ENCODE measurements at regions not wholly inside any gene's neighbourhood (a gene's known extent, or its start where the extent isn't known, plus 50 kb on each side); places are given as distances from the start of the nearest gene placed in this dataset.

GRCh38 chr4:32206756-32207155 is 1486.6 kb downstream of the PCDH7 start:
- DNase-seq: no peak

DNA sequence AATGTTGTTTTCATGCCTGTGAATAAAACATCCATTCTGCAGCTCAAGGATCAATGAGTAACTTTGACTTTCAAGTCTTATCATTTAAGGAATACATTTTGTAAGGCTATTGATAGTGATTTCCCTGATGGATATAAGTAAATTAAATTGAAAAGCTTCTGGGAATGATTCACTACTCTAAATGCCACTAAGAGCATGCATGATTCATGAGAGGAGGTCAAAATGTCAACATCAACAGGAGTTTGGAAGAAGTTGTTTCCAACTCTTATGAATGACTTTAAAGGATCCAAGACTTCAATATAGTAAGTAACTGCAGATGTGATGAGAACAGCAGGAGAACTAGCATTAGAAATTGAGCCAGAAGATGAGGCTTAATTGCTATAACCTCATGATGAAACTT is 1487.3 kb downstream of the PCDH7 start:
- no peak for DNase-seq

DNA sequence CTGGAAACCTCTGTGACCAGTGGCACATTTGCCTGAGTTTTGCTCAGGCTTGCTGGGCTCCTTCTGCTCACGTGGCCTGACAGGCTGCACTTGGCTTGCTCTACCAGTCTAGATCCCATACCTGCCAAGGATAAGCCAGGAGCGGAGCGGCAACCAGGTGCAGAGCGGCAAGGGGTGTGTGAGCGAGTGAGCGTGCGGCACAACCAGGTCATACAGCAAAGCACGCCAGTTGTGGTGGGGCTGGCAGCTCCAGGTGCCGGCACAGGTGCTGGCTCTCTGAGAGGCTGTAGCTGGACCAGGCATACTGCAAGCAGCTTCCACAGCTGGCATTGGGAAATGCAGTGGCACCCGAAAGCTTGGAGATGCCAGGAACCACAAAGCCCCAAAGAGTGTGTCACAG is 1495.1 kb downstream of the PCDH7 start:
- DNase-seq: no peak

GRCh38 chr4:32216502-32216901 is 1496.3 kb downstream of the PCDH7 start:
- DNase-seq: no peak

- no peak for DNase-seq
Observed at GRCh38 chr4:32219306-32220075, 1499.3 kb downstream of the PCDH7 start.

DNA sequence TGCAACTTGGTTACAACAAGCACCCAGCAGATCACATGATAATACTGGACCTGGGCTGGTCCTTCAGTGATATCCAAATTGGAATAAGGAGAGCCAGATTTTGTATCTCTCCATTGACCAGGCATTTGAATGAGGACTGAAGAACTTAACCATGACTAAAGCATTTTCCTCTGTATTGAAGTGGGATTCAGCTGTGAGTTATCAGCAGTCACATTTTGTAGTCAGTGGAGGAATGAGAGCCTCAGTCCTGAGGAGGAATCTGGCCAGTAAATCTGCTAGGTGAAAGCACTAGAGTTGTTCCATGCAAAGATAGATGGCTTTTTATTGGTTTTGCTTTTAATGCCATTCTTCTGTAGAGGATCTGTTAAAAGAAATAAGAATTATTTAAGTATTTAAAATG is 1506.0 kb downstream of the PCDH7 start:
- DNase-seq: no peak

- DNase-seq: no peak
Observed at GRCh38 chr4:32226733-32227132, 1506.6 kb downstream of the PCDH7 start.

DNA sequence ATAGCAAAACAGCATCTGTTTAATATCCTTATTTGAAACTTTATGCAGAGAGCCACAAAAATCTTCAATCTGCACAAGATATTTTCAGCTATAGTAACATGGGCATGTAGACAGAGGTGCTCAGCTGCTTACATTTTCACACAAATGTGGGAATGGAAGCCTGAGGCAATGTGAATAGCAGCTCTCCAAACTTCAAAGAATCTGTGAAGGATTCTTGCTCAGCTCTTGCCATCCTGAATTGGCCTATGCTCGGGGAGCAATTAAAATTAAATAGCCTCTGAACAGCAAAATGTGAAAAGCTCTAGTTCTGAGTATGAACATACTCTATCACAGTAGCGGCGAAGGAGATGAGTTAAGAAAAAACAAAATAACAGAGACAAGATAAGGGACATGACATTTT is 1523.8 kb downstream of the PCDH7 start:
- no peak for DNase-seq

GRCh38 chr4:32249040-32249439 is 1528.9 kb downstream of the PCDH7 start:
- DNase-seq: no peak

GRCh38 chr4:32251126-32251525 is 1531.0 kb downstream of the PCDH7 start:
- DNase-seq: no peak

DNA sequence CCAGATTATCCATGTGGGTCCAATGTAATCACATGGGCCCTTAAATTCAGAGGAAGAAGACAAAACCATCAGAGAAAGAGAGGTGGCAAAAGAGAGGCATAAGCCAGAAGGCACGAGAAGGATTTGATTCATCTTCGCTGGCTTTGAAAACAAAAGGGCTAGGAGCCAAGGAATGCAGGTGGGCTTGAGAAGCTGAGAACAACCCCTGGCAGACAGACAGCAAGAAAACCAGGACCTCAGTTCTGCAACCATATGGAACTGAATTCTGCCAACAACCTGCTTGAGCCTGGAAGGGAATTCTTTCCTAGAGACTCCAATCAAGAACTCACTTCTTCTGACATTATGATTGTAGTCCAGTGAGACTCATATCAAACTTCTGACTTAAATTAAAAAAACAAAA is 1531.8 kb downstream of the PCDH7 start:
- no peak for DNase-seq

DNA sequence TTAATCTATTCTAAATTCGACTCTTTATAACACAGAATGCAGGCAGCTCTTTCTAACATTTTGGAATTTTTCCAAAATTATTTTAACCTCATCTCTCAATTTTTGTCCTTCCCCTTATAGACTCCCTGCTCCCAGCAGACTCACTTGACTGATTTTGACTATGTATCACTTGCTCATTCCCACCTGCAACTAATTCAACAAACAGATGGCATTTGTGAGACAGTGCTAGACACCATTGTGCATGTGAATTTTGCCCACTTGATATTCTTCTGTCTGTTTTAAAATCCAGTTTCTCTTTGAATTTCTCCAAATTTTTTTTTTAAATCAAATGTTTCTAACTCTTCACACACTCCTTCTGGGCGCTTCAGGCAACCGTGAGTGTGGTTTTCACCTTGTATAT is 1534.0 kb downstream of the PCDH7 start:
- no peak for DNase-seq

- DNase-seq: no peak
Observed at GRCh38 chr4:32258986-32259385, 1538.8 kb downstream of the PCDH7 start.

GRCh38 chr4:32261196-32261595 is 1541.0 kb downstream of the PCDH7 start:
- no peak for DNase-seq

DNA sequence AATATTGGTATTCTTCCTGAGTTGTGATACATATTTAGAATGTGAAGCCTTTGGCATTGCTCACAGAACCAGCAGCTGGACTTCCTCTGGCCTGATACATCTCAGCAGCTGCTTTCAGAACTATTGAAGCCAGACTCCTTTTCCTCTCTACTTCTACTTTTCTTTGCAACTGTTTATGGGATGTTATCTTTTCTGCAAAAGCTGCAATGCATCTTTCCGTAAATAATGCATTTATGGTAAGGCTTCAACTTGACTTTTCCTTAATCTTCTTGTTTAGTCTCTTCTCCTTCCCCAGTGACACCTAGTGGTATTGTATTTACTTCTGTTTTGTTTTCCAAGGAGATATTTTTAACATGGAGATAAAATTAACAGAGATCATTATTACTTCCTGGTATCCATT is 1548.7 kb downstream of the PCDH7 start:
- no peak for DNase-seq

GRCh38 chr4:32290102-32290501 is 1569.9 kb downstream of the PCDH7 start:
- DNase-seq: no peak

DNA sequence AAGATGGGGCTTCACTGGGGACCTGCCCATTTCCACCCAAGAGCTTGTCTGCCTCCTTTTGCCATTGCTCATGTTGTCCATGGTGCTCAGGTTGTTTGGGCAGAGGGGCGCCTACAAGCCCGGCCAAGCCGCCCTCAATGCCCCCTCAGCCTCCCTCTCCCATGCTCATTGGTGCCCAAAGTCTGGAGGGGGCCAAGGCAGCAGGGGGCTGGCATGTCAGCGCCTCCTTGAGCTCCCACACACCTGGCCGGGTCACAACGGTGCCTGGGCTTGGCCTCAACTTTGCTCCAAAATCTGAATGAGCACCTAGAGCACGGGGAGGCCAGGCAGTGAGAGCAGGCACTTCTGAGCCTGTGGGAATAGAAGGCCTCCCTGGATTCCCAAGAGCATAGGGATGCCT is 1598.8 kb downstream of the PCDH7 start:
- no peak for DNase-seq

GRCh38 chr4:32321421-32321820 is 1601.3 kb downstream of the PCDH7 start:
- no peak for DNase-seq

- DNase-seq: no peak
Observed at GRCh38 chr4:32334759-32335158, 1614.6 kb downstream of the PCDH7 start.

- no peak for DNase-seq
Observed at GRCh38 chr4:32337403-32337802, 1617.2 kb downstream of the PCDH7 start.

DNA sequence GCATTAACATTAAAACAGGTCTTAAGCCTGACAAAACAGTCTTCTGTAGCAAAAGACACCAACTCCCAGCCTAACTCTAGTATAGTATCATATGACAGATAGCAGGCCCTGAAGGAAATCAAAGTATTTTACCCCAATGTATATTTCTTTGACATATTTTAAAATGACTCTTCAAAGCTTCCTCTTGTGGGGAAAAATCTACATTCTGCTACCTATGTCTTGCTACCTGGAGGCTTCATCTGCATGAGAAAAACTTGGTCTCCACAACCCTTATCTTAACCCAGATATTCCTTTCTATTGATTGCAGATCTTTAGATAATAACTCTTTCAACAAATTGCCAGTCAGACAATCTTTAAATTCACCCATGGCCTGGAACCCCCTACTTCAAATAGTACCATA is 1620.4 kb downstream of the PCDH7 start:
- no peak for DNase-seq

DNA sequence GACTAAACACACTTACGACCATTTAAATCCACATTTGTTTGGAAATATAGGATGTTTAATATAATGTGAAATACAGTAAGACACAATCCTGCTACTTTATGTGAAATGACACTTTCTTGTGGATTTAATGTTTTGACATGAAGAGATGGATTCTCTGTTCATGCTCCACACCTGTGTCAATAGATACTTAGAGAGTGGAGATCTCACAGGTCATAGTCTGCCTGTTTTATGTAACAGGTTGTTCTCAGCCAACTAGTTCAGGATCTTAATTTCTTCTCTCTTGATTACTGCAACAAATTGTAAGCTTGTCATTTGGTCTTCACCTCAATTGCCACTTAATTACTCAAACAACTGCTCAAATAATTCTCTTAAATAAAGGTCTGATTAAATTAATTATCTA is 1621.2 kb downstream of the PCDH7 start:
- no peak for DNase-seq

- DNase-seq: no peak
Observed at GRCh38 chr4:32342054-32342453, 1621.9 kb downstream of the PCDH7 start.

- DNase-seq: no peak
Observed at GRCh38 chr4:32349026-32349425, 1628.9 kb downstream of the PCDH7 start.

DNA sequence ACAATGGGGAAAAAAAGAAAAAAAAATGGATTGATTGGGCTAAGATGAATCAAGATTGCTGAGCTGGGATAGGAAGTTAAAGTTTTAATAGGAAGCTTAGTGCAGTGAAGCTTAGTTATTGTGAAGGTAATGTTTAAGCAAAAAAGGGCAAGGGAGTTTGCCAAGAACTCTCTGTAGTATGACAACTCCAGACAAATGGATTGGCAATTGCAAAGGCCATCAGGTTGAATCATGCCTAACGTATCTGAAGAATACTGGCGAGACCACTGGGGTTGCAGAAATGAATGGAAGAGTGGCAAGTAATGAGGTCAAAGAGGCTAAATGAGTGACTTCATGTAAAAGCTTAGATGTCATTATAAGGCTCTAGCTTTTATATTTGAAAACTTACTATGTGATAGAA is 1654.0 kb downstream of the PCDH7 start:
- no peak for DNase-seq

Measured in activated CD4-positive, alpha-beta T cell treated with anti-CD3 and anti-CD28 coated beads, Interleukin-2, Interleukin-6, amounts not matched to agents 100 ng/mL and 50 ng/mL, durations not matched to agents 16 hours and 8 hours (primary cell).